ENCODE measurements at regions not wholly inside any gene's neighbourhood (a gene's known extent, or its start where the extent isn't known, plus 50 kb on each side); places are given as distances from the start of the nearest gene placed in this dataset.

GRCh38 chr6:1233924-1234323 lies 78.0 kb upstream of the FOXQ1 start:
- TF ChIP-seq TAF1 (IDR thresholded peaks at IDR 0.05; ENCODE audit: borderline replicate concordance, insufficient read depth, low read length) = no peak
- no peak for TF ChIP-seq POLR2AphosphoS5 (IDR thresholded peaks at IDR 0.05; ENCODE audit: low read depth, low read length)
- TF ChIP-seq REST (IDR thresholded peaks at IDR 0.05; ENCODE audit: insufficient read depth in 1 of 2, low read depth in 2 of 2, low read length in 2 of 2) = no peak
- no peak for TF ChIP-seq SIN3A (IDR thresholded peaks at IDR 0.05; ENCODE audit: borderline replicate concordance, insufficient read depth, low read length)
